ENCODE measurements at regions not wholly inside any gene's neighbourhood (a gene's known extent, or its start where the extent isn't known, plus 50 kb on each side); places are given as distances from the start of the nearest gene placed in this dataset.

GRCh38 chr7:51658684-51659083 lies 342.1 kb upstream of the COBL start:
- intact Hi-C loops (cut with DNase I) = no loop called here
- H3K36me3 ChIP-seq = no peaks in the 10 kb centered on the region
- 60 to 70% methylated on average over 6 of the region's 6 CpGs for WGBS, 2 donors
- H3K27me3 ChIP-seq = no peaks in the 10 kb centered on the region
- no peak for DNase-seq
- TF ChIP-seq CTCF (IDR thresholded peaks at IDR 0.05) (no peak), POLR2A (IDR thresholded peaks at IDR 0.05) (no peak)
- H3K9me3 ChIP-seq = no peaks in the 10 kb centered on the region
- H3K27ac ChIP-seq = no peak overlapping the region
- H3K4me3 ChIP-seq (replicated peaks in 1 of 3) = no peak overlapping the region
- H3K4me1 ChIP-seq = no peaks in the 10 kb centered on the region

- Histone ChIP-seq H3K36me3 (no peaks in the 10 kb centered on the region), H3K4me1 (no peaks in the 10 kb centered on the region), H3K27ac (no peak overlapping the region), H3K4me3 (replicated peaks in 1 of 3) (no peak overlapping the region), H3K27me3 (no peaks in the 10 kb centered on the region), H3K9me3 (no peaks in the 10 kb centered on the region)
- intact Hi-C loops (cut with DNase I) = no loop called here
- 25 to 29% methylated on average over 14 of the region's 14 CpGs for WGBS, 2 donors
- no peak for DNase-seq
- TF ChIP-seq CTCF (IDR thresholded peaks at IDR 0.05) (no peak), POLR2A (IDR thresholded peaks at IDR 0.05) (no peak)
Observed at GRCh38 chr7:51647931-51648351, 331.3 kb upstream of the COBL start.

- Histone ChIP-seq H3K4me3 (replicated peaks in 1 of 3) (no peak overlapping the region), H3K9me3 (no peaks in the 10 kb centered on the region), H3K27ac (no peak overlapping the region), H3K4me1 (no peaks in the 10 kb centered on the region), H3K36me3 (no peaks in the 10 kb centered on the region), H3K27me3 (no peaks in the 10 kb centered on the region)
- no peak for DNase-seq
- intact Hi-C loops (cut with DNase I) = no loop called here
- no peak for TF ChIP-seq CTCF (IDR thresholded peaks at IDR 0.05)
- no peak for TF ChIP-seq POLR2A (IDR thresholded peaks at IDR 0.05)
- 64% methylated on average over 5 of the region's 5 CpGs for WGBS, 2 donors
Observed at GRCh38 chr7:51647486-51647885, 330.9 kb upstream of the COBL start.

- Histone ChIP-seq H3K9me3 (no peaks in the 10 kb centered on the region), H3K36me3 (no peaks in the 10 kb centered on the region), H3K27me3 (no peaks in the 10 kb centered on the region), H3K27ac (no peak overlapping the region), H3K4me3 (replicated peaks in 1 of 3) (no peak overlapping the region), H3K4me1 (peaks cover 0 to 4% of the 10 kb centered on the region in 2 donors)
- TF ChIP-seq POLR2A (IDR thresholded peaks at IDR 0.05) (no peak), CTCF (IDR thresholded peaks at IDR 0.05) (no peak)
- intact Hi-C loops (cut with DNase I) = no loop called here
- 90 to 92% methylated on average over 11 to 16 of the region's 16 CpGs for WGBS, 2 donors
- DNase-seq = no peak
Observed at GRCh38 chr7:51645702-51646298, 329.2 kb upstream of the COBL start.

GRCh38 chr7:51645255-51645654 lies 328.6 kb upstream of the COBL start:
- H3K4me3 ChIP-seq (replicated peaks in 1 of 3) = no peak overlapping the region
- no peaks in the 10 kb centered on the region for H3K36me3 ChIP-seq
- no peak for TF ChIP-seq CTCF (IDR thresholded peaks at IDR 0.05)
- TF ChIP-seq POLR2A (IDR thresholded peaks at IDR 0.05) = no peak
- H3K27ac ChIP-seq = no peak overlapping the region
- H3K9me3 ChIP-seq = no peaks in the 10 kb centered on the region
- 47 to 58% methylated on average over 11 of the region's 11 CpGs for WGBS, 2 donors
- H3K4me1 ChIP-seq = peaks cover 0 to 7% of the 10 kb centered on the region in 2 donors
- intact Hi-C loops (cut with DNase I) = no loop called here
- DNase-seq = no peak
- H3K27me3 ChIP-seq = no peaks in the 10 kb centered on the region

Measured in thyroid gland (tissue), 4 donors.